Endodermal cell (in vitro differentiated cells): ENCODE measurements at regions not wholly inside any gene's neighbourhood (a gene's known extent, or its start where the extent isn't known, plus 50 kb on each side); places are given as distances from the start of the nearest gene placed in this dataset.

ENCODE experiments used
- DNase-seq: peaks from one replicate; pipeline ENCODE4 v3.0.0-alpha.2; 2017
- H3K27ac ChIP-seq: 2 replicates; pipeline ENCODE4 v1.5.1; 2013; ENCODE audit warnings: mild to moderate bottlenecking, low read depth, low read length, moderate library complexity
- H3K27me3 ChIP-seq: 2 replicates; pipeline ENCODE4 v1.6.1; 2013; ENCODE audit warnings: mild to moderate bottlenecking, low read length, moderate library complexity; ENCODE audit not compliant: insufficient read depth, control insufficient read depth, poor library complexity, severe bottlenecking
- H3K36me3 ChIP-seq: 2 replicates; pipeline ENCODE4 v1.7.0; 2013; ENCODE audit warnings: mild to moderate bottlenecking, low read length, moderate library complexity; ENCODE audit not compliant: control insufficient read depth, insufficient read depth
- H3K4me1 ChIP-seq: one replicate; pipeline ENCODE4 v1.7.0; 2013; ENCODE audit warnings: low read length; ENCODE audit not compliant: control insufficient read depth, insufficient read depth
- H3K4me3 ChIP-seq: 2 replicates; pipeline ENCODE4 v1.5.1; 2013; ENCODE audit warnings: mild to moderate bottlenecking, low read length, moderate library complexity
- H3K9ac ChIP-seq: 2 replicates; pipeline ENCODE4 v1.6.1; 2013; ENCODE audit warnings: mild to moderate bottlenecking, low read length, moderate library complexity; ENCODE audit not compliant: poor library complexity, severe bottlenecking; ENCODE audit errors: extremely low read depth
- H3K9me3 ChIP-seq: 2 replicates; pipeline ENCODE4 v1.6.1; 2013; ENCODE audit warnings: mild to moderate bottlenecking, low read length, moderate library complexity; ENCODE audit not compliant: control insufficient read depth
- H3K27ac Mint-ChIP-seq: 2 replicates; pipeline ENCODE4 v1.8.0; 2020; ENCODE audit warnings: mixed read lengths
- H3K27me3 Mint-ChIP-seq: 2 replicates; pipeline ENCODE4 v1.8.0; 2021; ENCODE audit warnings: mild to moderate bottlenecking, mixed read lengths; ENCODE audit not compliant: insufficient read depth
- H3K36me3 Mint-ChIP-seq: 2 replicates; pipeline ENCODE4 v1.8.0; 2020; ENCODE audit warnings: low read depth, mixed read lengths
- H3K4me1 Mint-ChIP-seq: 2 replicates; pipeline ENCODE4 v1.8.0; 2020; ENCODE audit warnings: mixed read lengths
- H3K4me3 Mint-ChIP-seq: 2 replicates; pipeline ENCODE4 v1.8.0; 2020; ENCODE audit warnings: mild to moderate bottlenecking, moderate library complexity, mixed read lengths
- H3K9me3 Mint-ChIP-seq: 2 replicates; pipeline ENCODE4 v1.8.0; 2020; ENCODE audit warnings: mild to moderate bottlenecking, mixed read lengths
- WGBS, 2 experiments: methylation state at CpG; one replicate each; pipeline versions ENCODE4 v1.1.5 to v1.1.7; 2013; ENCODE audit warnings: missing lambda C conversion rate in 2 of 2, mixed read lengths in 1 of 2; ENCODE audit not compliant: insufficient coverage in 1 of 2, insufficient read length in 1 of 2; 5-methylcytosine and 5-hydroxymethylcytosine counted together
- TF ChIP-seq, protein P1 (sequence below): fragments of 200-600 bp; sonication (generic); conservative IDR thresholded peaks from 2 replicates; pipeline ENCODE4 v1.5.0; 2021; ENCODE audit warnings: antibody characterized with exemption, mild to moderate bottlenecking

DNA sequence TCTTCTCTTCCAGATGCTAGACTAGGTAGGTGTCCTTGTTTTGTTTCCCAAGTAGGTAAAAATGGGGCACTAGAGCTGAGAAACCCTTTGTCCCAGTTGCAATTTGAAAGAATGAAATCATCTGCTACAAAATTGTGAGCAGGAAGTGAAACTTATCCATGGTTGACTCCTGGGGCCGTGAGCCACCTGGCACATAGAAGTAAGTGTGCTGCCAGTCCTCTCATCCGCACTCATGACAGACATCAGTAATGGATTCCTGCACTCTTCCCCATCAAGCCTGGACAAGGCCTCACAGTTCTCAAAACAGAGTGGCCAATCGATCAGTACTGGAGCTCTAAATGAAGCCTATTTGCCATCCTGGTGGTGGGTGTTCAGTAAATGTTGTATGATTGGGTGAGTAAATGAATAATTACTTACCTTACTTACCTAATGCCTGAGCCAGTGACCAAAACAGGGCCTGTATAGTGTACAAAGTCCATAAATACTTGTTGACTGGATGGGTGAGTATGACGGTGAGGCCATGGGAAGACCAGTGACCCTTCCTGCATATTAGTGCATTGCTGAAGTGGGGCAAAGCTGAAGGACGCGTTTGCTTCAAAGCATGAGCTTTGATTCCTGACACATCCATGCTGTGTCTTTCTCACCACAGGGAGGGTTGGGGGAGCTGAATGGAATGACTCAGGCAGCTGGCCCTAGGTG, 68.9 kb upstream of the HEPHL1 start:
- H3K27me3 Mint-ChIP-seq = peaks cover 2% of the 10 kb centered on the region
- Histone ChIP-seq H3K4me1 (no peaks in the 10 kb centered on the region), H3K27ac (no peak overlapping the region), H3K36me3 (no peaks in the 10 kb centered on the region), H3K9ac (no peak overlapping the region), H3K9me3 (peaks cover 6% of the 10 kb centered on the region), H3K4me3 (no peak overlapping the region), H3K27me3 (no peaks in the 10 kb centered on the region)
- DNase-seq = no peak
- H3K27ac Mint-ChIP-seq = no peak overlapping the region
- 25 to 65% methylated on average over 2 to 6 of the region's 6 CpGs for WGBS, 2 experiments
- H3K4me1 Mint-ChIP-seq = peaks cover 1% of the 10 kb centered on the region
- no peak overlapping the region for H3K4me3 Mint-ChIP-seq
- TF ChIP-seq, protein P1, sequence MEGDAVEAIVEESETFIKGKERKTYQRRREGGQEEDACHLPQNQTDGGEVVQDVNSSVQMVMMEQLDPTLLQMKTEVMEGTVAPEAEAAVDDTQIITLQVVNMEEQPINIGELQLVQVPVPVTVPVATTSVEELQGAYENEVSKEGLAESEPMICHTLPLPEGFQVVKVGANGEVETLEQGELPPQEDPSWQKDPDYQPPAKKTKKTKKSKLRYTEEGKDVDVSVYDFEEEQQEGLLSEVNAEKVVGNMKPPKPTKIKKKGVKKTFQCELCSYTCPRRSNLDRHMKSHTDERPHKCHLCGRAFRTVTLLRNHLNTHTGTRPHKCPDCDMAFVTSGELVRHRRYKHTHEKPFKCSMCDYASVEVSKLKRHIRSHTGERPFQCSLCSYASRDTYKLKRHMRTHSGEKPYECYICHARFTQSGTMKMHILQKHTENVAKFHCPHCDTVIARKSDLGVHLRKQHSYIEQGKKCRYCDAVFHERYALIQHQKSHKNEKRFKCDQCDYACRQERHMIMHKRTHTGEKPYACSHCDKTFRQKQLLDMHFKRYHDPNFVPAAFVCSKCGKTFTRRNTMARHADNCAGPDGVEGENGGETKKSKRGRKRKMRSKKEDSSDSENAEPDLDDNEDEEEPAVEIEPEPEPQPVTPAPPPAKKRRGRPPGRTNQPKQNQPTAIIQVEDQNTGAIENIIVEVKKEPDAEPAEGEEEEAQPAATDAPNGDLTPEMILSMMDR = no peak
- no peaks in the 10 kb centered on the region for H3K36me3 Mint-ChIP-seq
- H3K9me3 Mint-ChIP-seq = peaks cover 15% of the 10 kb centered on the region

DNA sequence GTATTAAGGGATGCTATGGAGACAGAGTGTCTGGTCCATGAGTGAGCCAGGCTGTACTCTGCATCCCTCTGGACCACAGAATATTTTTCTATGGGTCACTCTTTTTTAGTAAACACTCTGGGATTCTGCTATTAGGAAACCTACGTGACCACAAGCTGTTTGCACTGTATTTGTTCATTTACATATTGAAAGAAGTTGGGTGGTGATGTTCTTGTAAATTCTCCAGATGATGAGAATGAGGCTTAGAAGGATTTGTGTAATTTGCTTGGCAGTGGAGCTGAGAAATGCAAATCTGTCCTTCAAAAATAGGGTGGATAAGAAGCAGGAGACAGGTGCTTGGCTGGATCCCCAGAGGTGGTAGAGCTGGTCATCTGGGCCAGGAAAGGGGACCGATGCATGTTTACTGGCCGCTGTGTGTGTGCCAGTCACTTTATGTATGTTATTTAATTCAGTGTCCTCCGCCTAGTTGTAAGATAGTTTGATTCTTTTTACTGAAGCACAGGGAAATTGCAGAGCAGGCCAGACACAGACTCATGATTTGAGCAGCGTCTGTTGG, 63.7 kb upstream of the HEPHL1 start:
- peaks cover 2% of the 10 kb centered on the region for H3K27me3 Mint-ChIP-seq
- Histone ChIP-seq H3K36me3 (no peaks in the 10 kb centered on the region), H3K4me1 (no peaks in the 10 kb centered on the region), H3K27ac (no peak overlapping the region), H3K27me3 (no peaks in the 10 kb centered on the region), H3K9me3 (peaks cover 6% of the 10 kb centered on the region), H3K9ac (no peak overlapping the region), H3K4me3 (no peak overlapping the region)
- TF ChIP-seq, protein P1 = no peak
- H3K4me3 Mint-ChIP-seq = no peak overlapping the region
- no peak overlapping the region for H3K27ac Mint-ChIP-seq
- no peaks in the 10 kb centered on the region for H3K36me3 Mint-ChIP-seq
- peaks cover 1% of the 10 kb centered on the region for H3K4me1 Mint-ChIP-seq
- peaks cover 9% of the 10 kb centered on the region for H3K9me3 Mint-ChIP-seq
- 76 to 79% methylated on average over 3 to 5 of the region's 5 CpGs for WGBS, 2 experiments
- DNase-seq = no peak

DNA sequence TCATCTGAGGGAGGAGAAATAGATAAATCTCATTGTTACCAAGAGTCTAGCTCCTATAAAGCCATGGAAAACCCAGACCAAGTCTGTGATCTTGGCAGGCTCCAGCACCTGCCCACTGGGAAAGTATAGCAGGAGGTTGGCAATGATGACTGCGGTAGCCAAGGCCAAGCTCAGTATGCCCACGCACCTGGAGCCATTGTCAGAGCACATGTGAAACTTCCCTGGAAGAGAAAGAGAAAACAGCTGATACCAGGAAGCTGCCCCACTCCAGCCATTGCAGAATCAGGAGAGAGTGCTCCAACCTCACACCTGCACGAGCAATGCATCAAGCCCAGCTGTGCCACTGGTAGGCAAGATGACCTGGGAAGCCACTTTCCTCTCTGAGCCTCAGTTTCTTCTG, 62.2 kb upstream of the HEPHL1 start:
- Mint-ChIP-seq H3K4me1 (no peaks in the 10 kb centered on the region), H3K9me3 (peaks cover 9% of the 10 kb centered on the region), H3K4me3 (no peak overlapping the region), H3K27ac (no peak overlapping the region), H3K36me3 (no peaks in the 10 kb centered on the region), H3K27me3 (peaks cover 5% of the 10 kb centered on the region)
- no peaks in the 10 kb centered on the region for H3K27me3 ChIP-seq
- TF ChIP-seq, protein P1 = no peak
- no peak for DNase-seq
- WGBS, 2 experiments = 93 to 100% methylated on average over 3 of the region's 3 CpGs
- H3K4me3 ChIP-seq = no peak overlapping the region
- H3K4me1 ChIP-seq = no peaks in the 10 kb centered on the region
- H3K36me3 ChIP-seq = no peaks in the 10 kb centered on the region
- no peak overlapping the region for H3K9ac ChIP-seq
- peaks cover 6% of the 10 kb centered on the region for H3K9me3 ChIP-seq
- no peak overlapping the region for H3K27ac ChIP-seq
